COR-L47 (cell line): ENCODE measurements at regions not wholly inside any gene's neighbourhood (a gene's known extent, or its start where the extent isn't known, plus 50 kb on each side); places are given as distances from the start of the nearest gene placed in this dataset.
"Not testable (repeated sequence)": the region's sequence is repeated elsewhere in the genome, so short reads cannot be mapped to it uniquely, and the experiment has no call there.

Source experiments
- DNase-seq: peaks from one replicate; lab custom pipeline; 2025; lab: John Stamatoyannopoulos, UW

GRCh38 chr4:28822163-28822562 is 1898.0 kb upstream of the PCDH7 start:
- no peak for DNase-seq

- DNase-seq = no peak
Observed at GRCh38 chr4:28827866-28828265, 1892.3 kb upstream of the PCDH7 start.

GRCh38 chr4:28831867-28832266 is 1888.3 kb upstream of the PCDH7 start:
- DNase-seq = no peak

GRCh38 chr4:28832444-28832843 is 1887.7 kb upstream of the PCDH7 start:
- DNase-seq = no peak

- no peak for DNase-seq
Observed at GRCh38 chr4:28834120-28834519, 1886.0 kb upstream of the PCDH7 start.

- DNase-seq = no peak
Observed at GRCh38 chr4:28835501-28835900, 1884.7 kb upstream of the PCDH7 start.

GRCh38 chr4:28842271-28842670 is 1877.9 kb upstream of the PCDH7 start:
- peak; percentile 4 for DNase-seq

GRCh38 chr4:28845158-28845557 is 1875.0 kb upstream of the PCDH7 start:
- DNase-seq = no peak

GRCh38 chr4:28857028-28857427 is 1863.1 kb upstream of the PCDH7 start:
- DNase-seq = not testable (repeated sequence)

GRCh38 chr4:28868841-28869240 is 1851.3 kb upstream of the PCDH7 start:
- no peak for DNase-seq

- no peak for DNase-seq
Observed at GRCh38 chr4:28879178-28879577, 1841.0 kb upstream of the PCDH7 start.

- no peak for DNase-seq
Observed at GRCh38 chr4:28879900-28880299, 1840.3 kb upstream of the PCDH7 start.

GRCh38 chr4:28883211-28883610 is 1837.0 kb upstream of the PCDH7 start:
- DNase-seq = no peak

GRCh38 chr4:28886934-28887333 is 1833.2 kb upstream of the PCDH7 start:
- DNase-seq = no peak

- DNase-seq = no peak
Observed at GRCh38 chr4:28890949-28891775, 1829.0 kb upstream of the PCDH7 start.

- no peak for DNase-seq
Observed at GRCh38 chr4:28913466-28913865, 1806.7 kb upstream of the PCDH7 start.

- no peak for DNase-seq
Observed at GRCh38 chr4:28916585-28916984, 1803.6 kb upstream of the PCDH7 start.

- DNase-seq = no peak
Observed at GRCh38 chr4:28918871-28919270, 1801.3 kb upstream of the PCDH7 start.

- DNase-seq = no peak
Observed at GRCh38 chr4:28921886-28922285, 1798.3 kb upstream of the PCDH7 start.

GRCh38 chr4:28926156-28926555 is 1794.0 kb upstream of the PCDH7 start:
- no peak for DNase-seq

GRCh38 chr4:28942631-28943030 is 1777.5 kb upstream of the PCDH7 start:
- DNase-seq = no peak

GRCh38 chr4:28947374-28947773 is 1772.8 kb upstream of the PCDH7 start:
- DNase-seq = no peak

GRCh38 chr4:28948501-28948900 is 1771.7 kb upstream of the PCDH7 start:
- no peak for DNase-seq

- DNase-seq = no peak
Observed at GRCh38 chr4:28966982-28967381, 1753.2 kb upstream of the PCDH7 start.
